Neural cell (in vitro differentiated cells): ENCODE measurements at regions not wholly inside any gene's neighbourhood (a gene's known extent, or its start where the extent isn't known, plus 50 kb on each side); places are given as distances from the start of the nearest gene placed in this dataset.

ENCODE experiments used
- CTCF ChIP-seq: fragments of 450-650 bp; IDR thresholded peaks from 2 replicates; pipeline ENCODE4 v1.5.1; 2014; ENCODE audit warnings: antibody characterized with exemption, mild to moderate bottlenecking, moderate library complexity; ENCODE audit not compliant: poor library complexity, severe bottlenecking
- EP300 ChIP-seq: fragments of 450-650 bp; conservative IDR thresholded peaks from 2 replicates; pipeline ENCODE4 v1.6.1; 2014; ENCODE audit warnings: antibody characterized with exemption, mild to moderate bottlenecking, moderate library complexity; ENCODE audit not compliant: poor library complexity, severe bottlenecking
- EZH2 ChIP-seq: fragments of 200-600, 300-800 bp; shearing (Covaris generic), sonication (generic); IDR thresholded peaks from 2 replicates; pipeline ENCODE4 v1.6.1; 2014; ENCODE audit warnings: antibody characterized with exemption, low read length, borderline replicate concordance, mild to moderate bottlenecking; ENCODE audit not compliant: insufficient read depth, poor library complexity, severe bottlenecking
- POLR2AphosphoS5 ChIP-seq: IDR thresholded peaks from 2 replicates; pipeline ENCODE4 v1.6.1; 2012
- RAD21 ChIP-seq: fragments of 450-650 bp; conservative IDR thresholded peaks from 2 replicates; pipeline ENCODE4 v1.6.1; 2014; ENCODE audit warnings: antibody characterized with exemption, mild to moderate bottlenecking, moderate library complexity
- REST ChIP-seq: IDR thresholded peaks from 2 replicates; pipeline ENCODE4 v1.6.1; 2012; ENCODE audit warnings: borderline replicate concordance
- SMC3 ChIP-seq: fragments of 450-650 bp; conservative IDR thresholded peaks from 2 replicates; pipeline ENCODE4 v1.6.1; 2014; ENCODE audit warnings: antibody characterized with exemption, mild to moderate bottlenecking, moderate library complexity; ENCODE audit not compliant: poor library complexity
- TAF1 ChIP-seq: IDR thresholded peaks from 2 replicates; pipeline ENCODE4 v1.6.1; 2012; ENCODE audit warnings: low read depth

DNA sequence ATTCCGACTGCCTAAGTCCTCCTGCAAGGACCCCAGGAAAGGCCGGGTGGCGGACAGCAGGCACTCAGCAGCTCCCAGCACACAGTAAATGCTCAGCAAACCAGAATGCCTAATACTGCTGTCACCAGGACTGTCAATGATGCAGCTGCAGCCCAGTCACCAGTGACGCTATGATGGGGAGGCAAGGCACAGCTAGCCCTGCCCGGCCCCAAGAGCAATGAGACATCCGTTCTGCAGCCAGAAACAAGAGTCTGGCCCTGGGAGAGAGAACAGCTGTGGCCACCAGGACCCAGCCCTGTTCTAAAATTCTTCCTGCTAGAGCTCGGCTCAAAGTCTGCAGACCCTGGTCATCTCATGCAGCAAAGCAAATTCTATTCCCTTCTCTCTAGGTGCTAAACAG lies 69.8 kb downstream of the NCOR2 start:
- no peak for TF ChIP-seq SMC3
- TF ChIP-seq CTCF, result no peak
- TF ChIP-seq EP300, result no peak
- TF ChIP-seq EZH2, result no peak
- TF ChIP-seq POLR2AphosphoS5, result no peak
- no peak for TF ChIP-seq RAD21
- TF ChIP-seq REST, result no peak
- TF ChIP-seq TAF1, result no peak
